ENCODE measurements at regions not wholly inside any gene's neighbourhood (a gene's known extent, or its start where the extent isn't known, plus 50 kb on each side); places are given as distances from the start of the nearest gene placed in this dataset.

- DNase-seq, result no peak
- TF ChIP-seq EZH2phosphoT487 (IDR thresholded peaks at IDR 0.05; ENCODE audit: low read length), result no peak
- no peak for TF ChIP-seq EZH2 (optimal IDR thresholded peaks at IDR 0.05; ENCODE audit: low read depth, low read length)
- no peak for TF ChIP-seq CTCF (IDR thresholded peaks at IDR 0.05; ENCODE audit: low read length)
- Histone ChIP-seq H2AFZ (ENCODE audit: low read length) (no peak overlapping the region), H3K9ac (ENCODE audit: low read length) (no peak overlapping the region), H3K4me3 (ENCODE audit: low read length) (no peak overlapping the region), H3K9me2 (replicated peaks; ENCODE audit: insufficient read depth, low read length) (no peaks in the 10 kb centered on the region), H3K4me2 (ENCODE audit: low read depth, low read length) (no peak overlapping the region), H3F3A (ENCODE audit: insufficient read depth, low read length) (no peaks in the 10 kb centered on the region), H3K9me3 (replicated peaks; ENCODE audit: insufficient read depth, low read length) (no peaks in the 10 kb centered on the region), H4K20me1 (ENCODE audit: insufficient read depth, low read length) (no peaks in the 10 kb centered on the region), H3K36me3 (replicated peaks; ENCODE audit: insufficient read depth, low read length) (no peaks in the 10 kb centered on the region), H3K27me3 (replicated peaks; ENCODE audit: insufficient read depth, low read length) (no peaks in the 10 kb centered on the region), H3K4me1 (ENCODE audit: low read length) (no peaks in the 10 kb centered on the region), H3K79me2 (ENCODE audit: low read length) (no peaks in the 10 kb centered on the region), H3K27ac (ENCODE audit: low read length) (no peak overlapping the region)
Measured at GRCh38 chr11:92141159-92141558, 83.5 kb upstream of the FAT3 start.

- Histone ChIP-seq H3K9me2 (replicated peaks; ENCODE audit: insufficient read depth, low read length) (no peaks in the 10 kb centered on the region), H3K27ac (ENCODE audit: low read length) (no peak overlapping the region), H3K36me3 (replicated peaks; ENCODE audit: insufficient read depth, low read length) (no peaks in the 10 kb centered on the region), H3K27me3 (replicated peaks; ENCODE audit: insufficient read depth, low read length) (no peaks in the 10 kb centered on the region), H3K79me2 (ENCODE audit: low read length) (no peaks in the 10 kb centered on the region), H3K4me1 (ENCODE audit: low read length) (no peaks in the 10 kb centered on the region), H2AFZ (ENCODE audit: low read length) (no peak overlapping the region), H3K9me3 (replicated peaks; ENCODE audit: insufficient read depth, low read length) (no peaks in the 10 kb centered on the region), H3K4me2 (ENCODE audit: low read depth, low read length) (no peak overlapping the region), H3F3A (ENCODE audit: insufficient read depth, low read length) (no peaks in the 10 kb centered on the region), H4K20me1 (ENCODE audit: insufficient read depth, low read length) (no peaks in the 10 kb centered on the region), H3K4me3 (ENCODE audit: low read length) (no peak overlapping the region), H3K9ac (ENCODE audit: low read length) (no peak overlapping the region)
- no peak for DNase-seq
- TF ChIP-seq EZH2phosphoT487 (IDR thresholded peaks at IDR 0.05; ENCODE audit: low read length) (no peak), CTCF (IDR thresholded peaks at IDR 0.05; ENCODE audit: low read length) (no peak), EZH2 (optimal IDR thresholded peaks at IDR 0.05; ENCODE audit: low read depth, low read length) (no peak)
Measured at GRCh38 chr11:92140021-92140420, 84.6 kb upstream of the FAT3 start.

- H4K20me1 ChIP-seq (ENCODE audit: insufficient read depth, low read length), result no peaks in the 10 kb centered on the region
- no peak overlapping the region for H3K9ac ChIP-seq (ENCODE audit: low read length)
- no peaks in the 10 kb centered on the region for H3K9me3 ChIP-seq (replicated peaks; ENCODE audit: insufficient read depth, low read length)
- no peaks in the 10 kb centered on the region for H3K4me1 ChIP-seq (ENCODE audit: low read length)
- no peaks in the 10 kb centered on the region for H3K79me2 ChIP-seq (ENCODE audit: low read length)
- no peaks in the 10 kb centered on the region for H3F3A ChIP-seq (ENCODE audit: insufficient read depth, low read length)
- H3K9me2 ChIP-seq (replicated peaks; ENCODE audit: insufficient read depth, low read length), result no peaks in the 10 kb centered on the region
- H2AFZ ChIP-seq (ENCODE audit: low read length), result no peak overlapping the region
- TF ChIP-seq EZH2phosphoT487 (IDR thresholded peaks at IDR 0.05; ENCODE audit: low read length), result no peak
- no peak for TF ChIP-seq EZH2 (optimal IDR thresholded peaks at IDR 0.05; ENCODE audit: low read depth, low read length)
- no peak for TF ChIP-seq CTCF (IDR thresholded peaks at IDR 0.05; ENCODE audit: low read length)
- H3K27me3 ChIP-seq (replicated peaks; ENCODE audit: insufficient read depth, low read length), result no peaks in the 10 kb centered on the region
- no peaks in the 10 kb centered on the region for H3K36me3 ChIP-seq (replicated peaks; ENCODE audit: insufficient read depth, low read length)
- H3K4me3 ChIP-seq (ENCODE audit: low read length), result no peak overlapping the region
- H3K4me2 ChIP-seq (ENCODE audit: low read depth, low read length), result no peak overlapping the region
- no peak overlapping the region for H3K27ac ChIP-seq (ENCODE audit: low read length)
- no peak for DNase-seq
Measured at GRCh38 chr11:92138296-92138695, 86.3 kb upstream of the FAT3 start.
